Activated CD4-positive, alpha-beta T cell treated with anti-CD3 and anti-CD28 coated beads, Interleukin-2, Interleukin-6, amounts not matched to agents 100 ng/mL and 50 ng/mL, durations not matched to agents 16 hours and 8 hours (primary cell): ENCODE measurements at regions not wholly inside any gene's neighbourhood (a gene's known extent, or its start where the extent isn't known, plus 50 kb on each side); places are given as distances from the start of the nearest gene placed in this dataset.
"Not testable (repeated sequence)": the region's sequence is repeated elsewhere in the genome, so short reads cannot be mapped to it uniquely, and the experiment has no call there.

ENCODE experiments used
- DNase-seq: peaks from one replicate; pipeline ENCODE4 v3.0.0-alpha.2; 2020

GRCh38 chr3:20375302-20375701 lies 189.3 kb upstream of the SGO1 start:
- peak; percentile 34 for DNase-seq

GRCh38 chr3:20370273-20371063 lies 184.5 kb upstream of the SGO1 start:
- DNase-seq, result not testable (repeated sequence)

GRCh38 chr3:20361000-20361399 lies 175.0 kb upstream of the SGO1 start:
- no peak for DNase-seq

GRCh38 chr3:20353286-20353685 lies 167.3 kb upstream of the SGO1 start:
- no peak for DNase-seq

GRCh38 chr3:20352546-20353179 lies 166.7 kb upstream of the SGO1 start:
- no peak for DNase-seq

- no peak for DNase-seq
These were observed 164.4 kb upstream of the SGO1 start for GRCh38 chr3:20350449-20350848.

- DNase-seq, result no peak
These were observed 160.9 kb upstream of the SGO1 start for GRCh38 chr3:20346916-20347315.

GRCh38 chr3:20346369-20346768 lies 160.4 kb upstream of the SGO1 start:
- no peak for DNase-seq

- no peak for DNase-seq
These were observed 158.5 kb upstream of the SGO1 start for GRCh38 chr3:20344400-20344959.

- no peak for DNase-seq
These were observed 157.8 kb upstream of the SGO1 start for GRCh38 chr3:20343790-20344189.

- DNase-seq, result peak; percentile 78
These were observed 154.4 kb upstream of the SGO1 start for GRCh38 chr3:20340324-20340928.

- no peak for DNase-seq
These were observed 150.6 kb upstream of the SGO1 start for GRCh38 chr3:20336572-20336971.

GRCh38 chr3:20334842-20335241 lies 148.8 kb upstream of the SGO1 start:
- DNase-seq, result no peak

- no peak for DNase-seq
These were observed 141.9 kb upstream of the SGO1 start for GRCh38 chr3:20327889-20328288.

GRCh38 chr3:20326541-20326940 lies 140.5 kb upstream of the SGO1 start:
- DNase-seq, result no peak

- no peak for DNase-seq
These were observed 139.6 kb upstream of the SGO1 start for GRCh38 chr3:20325563-20325962.

GRCh38 chr3:20324664-20325478 lies 138.9 kb upstream of the SGO1 start:
- no peak for DNase-seq

- no peak for DNase-seq
These were observed 137.4 kb upstream of the SGO1 start for GRCh38 chr3:20323307-20323927.

GRCh38 chr3:20322085-20322484 lies 136.1 kb upstream of the SGO1 start:
- no peak for DNase-seq

GRCh38 chr3:20321391-20322047 lies 135.5 kb upstream of the SGO1 start:
- DNase-seq, result no peak

- DNase-seq, result no peak
These were observed 134.5 kb upstream of the SGO1 start for GRCh38 chr3:20320489-20320888.

GRCh38 chr3:20319551-20319950 lies 133.5 kb upstream of the SGO1 start:
- no peak for DNase-seq
